ENCODE measurements at regions not wholly inside any gene's neighbourhood (a gene's known extent, or its start where the extent isn't known, plus 50 kb on each side); places are given as distances from the start of the nearest gene placed in this dataset.

GRCh38 chr3:116767726-116768125, 58.1 kb downstream of the TUSC7 start:
- DNase-seq (no peak), ATAC-seq (no peak)
- Histone ChIP-seq H3K27ac (no peak overlapping the region), H3K4me1 (no peaks in the 10 kb centered on the region), H3K36me3 (no peaks in the 10 kb centered on the region), H3K4me3 (no peak overlapping the region), H3K9me3 (no peaks in the 10 kb centered on the region), H3K27me3 (ENCODE audit: low read depth) (no peaks in the 10 kb centered on the region)
- intact Hi-C loops (cut with DNase I), result no loop called here
- TF ChIP-seq CTCF (IDR thresholded peaks at IDR 0.05), result no peak

GRCh38 chr3:116770815-116771450, 61.4 kb downstream of the TUSC7 start:
- Histone ChIP-seq H3K4me3 (no peak overlapping the region), H3K9me3 (no peaks in the 10 kb centered on the region), H3K36me3 (no peaks in the 10 kb centered on the region), H3K27ac (no peak overlapping the region), H3K4me1 (no peaks in the 10 kb centered on the region), H3K27me3 (ENCODE audit: low read depth) (no peaks in the 10 kb centered on the region)
- ATAC-seq (peak; percentile 85 to 89), DNase-seq (no peak)
- peak; percentile 73 for TF ChIP-seq CTCF (IDR thresholded peaks at IDR 0.05)
- intact Hi-C loops (cut with DNase I), result no loop called here

- no peak for DNase-seq
- no peak for ATAC-seq
Measured at GRCh38 chr3:116776880-116777785, 67.6 kb downstream of the TUSC7 start.

GRCh38 chr3:116785226-116785625, 75.6 kb downstream of the TUSC7 start:
- Histone ChIP-seq H3K4me3 (no peak overlapping the region), H3K27ac (no peak overlapping the region), H3K4me1 (no peaks in the 10 kb centered on the region), H3K27me3 (ENCODE audit: low read depth) (no peaks in the 10 kb centered on the region), H3K36me3 (no peaks in the 10 kb centered on the region), H3K9me3 (no peaks in the 10 kb centered on the region)
- ATAC-seq, result no peak
- intact Hi-C loops (cut with DNase I), result no loop called here
- no peak for TF ChIP-seq CTCF (IDR thresholded peaks at IDR 0.05)
- no peak for DNase-seq

More at GRCh38 chr3:116776880-116777785, 67.6 kb downstream of the TUSC7 start:
- no peak overlapping the region for H3K4me3 ChIP-seq
- no peaks in the 10 kb centered on the region for H3K36me3 ChIP-seq
- intact Hi-C loops (cut with DNase I), result no loop called here
- no peaks in the 10 kb centered on the region for H3K4me1 ChIP-seq
- H3K9me3 ChIP-seq, result no peaks in the 10 kb centered on the region
- H3K27me3 ChIP-seq (ENCODE audit: low read depth), result no peaks in the 10 kb centered on the region
- no peak for TF ChIP-seq CTCF (IDR thresholded peaks at IDR 0.05)
- H3K27ac ChIP-seq, result no peak overlapping the region

GRCh38 chr3:116802651-116803050, 93.1 kb downstream of the TUSC7 start:
- Histone ChIP-seq H3K36me3 (no peaks in the 10 kb centered on the region), H3K4me1 (no peaks in the 10 kb centered on the region), H3K9me3 (no peaks in the 10 kb centered on the region), H3K27me3 (ENCODE audit: low read depth) (no peaks in the 10 kb centered on the region), H3K4me3 (no peak overlapping the region), H3K27ac (no peak overlapping the region)
- DNase-seq (no peak), ATAC-seq (no peak)
- TF ChIP-seq CTCF (IDR thresholded peaks at IDR 0.05), result no peak
- intact Hi-C loops (cut with DNase I), result no loop called here

Data from lower lobe of right lung (tissue), 2 donors.